Thymus (tissue), 11 donors: ENCODE measurements at regions not wholly inside any gene's neighbourhood (a gene's known extent, or its start where the extent isn't known, plus 50 kb on each side); places are given as distances from the start of the nearest gene placed in this dataset.

Experiments
- DNase-seq, 9 donors: peaks; one replicate each; pipeline ENCODE4 v3.0.0-alpha.2; 2013; ENCODE audit warnings: low spot score in 9 of 9, low read depth in 6 of 9, missing footprints in 1 of 9
- H3K27ac ChIP-seq, 2 donors: one replicate each; pipeline ENCODE4 v1.5.1; 2013; ENCODE audit warnings: control low read depth in 1 of 2, low read depth in 1 of 2, low read length in 1 of 2, mild to moderate bottlenecking in 1 of 2, moderate library complexity in 1 of 2
- H3K27me3 ChIP-seq, 2 donors: one replicate each; pipeline ENCODE4 v1.5.1; 2013; ENCODE audit warnings: low read length in 1 of 2; ENCODE audit not compliant: control insufficient read depth in 2 of 2, insufficient read depth in 1 of 2
- H3K36me3 ChIP-seq, 2 donors: one replicate each; pipeline ENCODE4 v1.5.1; 2013; ENCODE audit warnings: low read length in 1 of 2, mild to moderate bottlenecking in 1 of 2, moderate library complexity in 1 of 2; ENCODE audit not compliant: control insufficient read depth in 2 of 2, insufficient read depth in 2 of 2
- H3K4me1 ChIP-seq, 2 donors: one replicate each; pipeline ENCODE4 v1.5.1; 2013; ENCODE audit warnings: low read length in 2 of 2; ENCODE audit not compliant: control insufficient read depth in 2 of 2, insufficient read depth in 2 of 2
- H3K4me3 ChIP-seq, 2 donors: one replicate each; pipeline ENCODE4 v1.5.1; 2013; ENCODE audit warnings: low read length in 2 of 2, control low read depth in 1 of 2, mild to moderate bottlenecking in 1 of 2
- H3K9me3 ChIP-seq, 2 donors: one replicate each; pipeline ENCODE4 v1.5.1; 2013; ENCODE audit warnings: low read length in 1 of 2, mild to moderate bottlenecking in 1 of 2; ENCODE audit not compliant: control insufficient read depth in 2 of 2, insufficient read depth in 1 of 2
- WGBS: extraction: QIAGEN DNeasy Blood & Tissue Kit; methylation state at CpG from one replicate; pipeline ENCODE4 v1.1.7; 2013; 5-methylcytosine and 5-hydroxymethylcytosine counted together
- donor health status: healthy.

GRCh38 chr4:31678356-31678755 is 958.2 kb downstream of the PCDH7 start:
- 84% methylated on average over 1 of the region's 1 CpG for WGBS
- no peaks in the 10 kb centered on the region for H3K36me3 ChIP-seq
- peaks cover 0 to 4% of the 10 kb centered on the region in 2 donors for H3K9me3 ChIP-seq
- no peak overlapping the region for H3K27ac ChIP-seq
- no peaks in the 10 kb centered on the region for H3K4me1 ChIP-seq
- no peaks in the 10 kb centered on the region for H3K27me3 ChIP-seq
- H3K4me3 ChIP-seq, result no peak overlapping the region
- no peak for DNase-seq

GRCh38 chr4:31682796-31683195 is 962.6 kb downstream of the PCDH7 start:
- Histone ChIP-seq H3K9me3 (peaks cover 0 to 4% of the 10 kb centered on the region in 2 donors), H3K36me3 (no peaks in the 10 kb centered on the region), H3K27me3 (no peaks in the 10 kb centered on the region), H3K27ac (no peak overlapping the region), H3K4me3 (no peak overlapping the region), H3K4me1 (no peaks in the 10 kb centered on the region)
- 79% methylated on average over 3 of the region's 3 CpGs for WGBS
- no peak for DNase-seq

GRCh38 chr4:31687717-31688342 is 967.7 kb downstream of the PCDH7 start:
- no peaks in the 10 kb centered on the region for H3K36me3 ChIP-seq
- no peak overlapping the region for H3K4me3 ChIP-seq
- WGBS, result 81% methylated on average over 3 of the region's 3 CpGs
- no peaks in the 10 kb centered on the region for H3K9me3 ChIP-seq
- no peaks in the 10 kb centered on the region for H3K4me1 ChIP-seq
- no peak overlapping the region for H3K27ac ChIP-seq
- no peaks in the 10 kb centered on the region for H3K27me3 ChIP-seq
- DNase-seq, result no peak

GRCh38 chr4:31692399-31692940 is 972.3 kb downstream of the PCDH7 start:
- Histone ChIP-seq H3K36me3 (no peaks in the 10 kb centered on the region), H3K4me3 (no peak overlapping the region), H3K4me1 (no peaks in the 10 kb centered on the region), H3K27me3 (no peaks in the 10 kb centered on the region), H3K27ac (no peak overlapping the region), H3K9me3 (no peaks in the 10 kb centered on the region)
- no peak for DNase-seq
- WGBS, result 88% methylated on average over 4 of the region's 4 CpGs

- Histone ChIP-seq H3K36me3 (no peaks in the 10 kb centered on the region), H3K27me3 (no peaks in the 10 kb centered on the region), H3K27ac (no peak overlapping the region), H3K9me3 (peaks cover 0 to 12% of the 10 kb centered on the region in 2 donors), H3K4me3 (no peak overlapping the region), H3K4me1 (no peaks in the 10 kb centered on the region)
- DNase-seq, result no peak
- WGBS, result 96% methylated on average over 16 of the region's 16 CpGs
Measured at GRCh38 chr4:31701256-31701655, 981.1 kb downstream of the PCDH7 start.

GRCh38 chr4:31702326-31702725 is 982.2 kb downstream of the PCDH7 start:
- Histone ChIP-seq H3K9me3 (peaks cover 0 to 12% of the 10 kb centered on the region in 2 donors), H3K27me3 (no peaks in the 10 kb centered on the region), H3K27ac (no peak overlapping the region), H3K4me3 (no peak overlapping the region), H3K4me1 (no peaks in the 10 kb centered on the region), H3K36me3 (no peaks in the 10 kb centered on the region)
- 95% methylated on average over 2 of the region's 2 CpGs for WGBS
- no peak for DNase-seq

GRCh38 chr4:31714238-31714637 is 994.1 kb downstream of the PCDH7 start:
- DNase-seq, result no peak
- Histone ChIP-seq H3K9me3 (no peaks in the 10 kb centered on the region), H3K27ac (no peak overlapping the region), H3K4me1 (no peaks in the 10 kb centered on the region), H3K27me3 (no peaks in the 10 kb centered on the region), H3K36me3 (no peaks in the 10 kb centered on the region), H3K4me3 (no peak overlapping the region)

GRCh38 chr4:31715302-31715701 is 995.1 kb downstream of the PCDH7 start:
- Histone ChIP-seq H3K27ac (no peak overlapping the region), H3K4me3 (no peak overlapping the region), H3K36me3 (no peaks in the 10 kb centered on the region), H3K27me3 (no peaks in the 10 kb centered on the region), H3K9me3 (no peaks in the 10 kb centered on the region), H3K4me1 (no peaks in the 10 kb centered on the region)
- 75% methylated on average over 1 of the region's 1 CpG for WGBS
- no peak for DNase-seq

GRCh38 chr4:31727030-31727429 is 1006.9 kb downstream of the PCDH7 start:
- DNase-seq, result no peak
- 79% methylated on average over 1 of the region's 1 CpG for WGBS

More at GRCh38 chr4:31727030-31727429, 1006.9 kb downstream of the PCDH7 start:
- H3K9me3 ChIP-seq, result peaks cover 0 to 5% of the 10 kb centered on the region in 2 donors
- no peaks in the 10 kb centered on the region for H3K36me3 ChIP-seq
- no peak overlapping the region for H3K27ac ChIP-seq
- H3K27me3 ChIP-seq, result no peaks in the 10 kb centered on the region
- no peaks in the 10 kb centered on the region for H3K4me1 ChIP-seq
- no peak overlapping the region for H3K4me3 ChIP-seq
